Spleen (tissue), 7 donors: ENCODE measurements at regions not wholly inside any gene's neighbourhood (a gene's known extent, or its start where the extent isn't known, plus 50 kb on each side); places are given as distances from the start of the nearest gene placed in this dataset.

ENCODE experiments used
- POLR2A ChIP-seq, 3 donors: fragments of 450-650 bp; IDR thresholded peaks; one replicate each; pipeline ENCODE4 v1.5.1; 2017; ENCODE audit warnings: antibody characterized with exemption in 3 of 3, mild to moderate bottlenecking in 1 of 3
- POLR2AphosphoS5 ChIP-seq, 3 donors: sonication (generic); formaldehyde crosslinking; IDR thresholded peaks; one replicate each; pipeline ENCODE4 v1.5.1; 2017; ENCODE audit warnings: antibody characterized with exemption in 3 of 3
- TF ChIP-seq, protein P1 (sequence below), 11 experiments: fragments of 200-600 bp in 7 of 11; fragments of 450-650 bp in 4 of 11; sonication (generic) in 4 of 11; IDR thresholded peaks in 8 of 11; conservative IDR thresholded peaks in 3 of 11; 1 replicate in 7 of 11; 2 replicates in 4 of 11; pipeline versions ENCODE4 v1.4.0 to v1.8.0; 2016 to 2021; ENCODE audit warnings: antibody characterized with exemption in 11 of 11, inconsistent platforms in 4 of 11, mild to moderate bottlenecking in 1 of 11
- donor health status: DM: no; HTN: no; CAD: no; lungs with moderate emphysema.
- donor health status: DM: no; HTN: no; CAD: no.
- donor health status: DM: no; HTN: no; CAD: no.

- no peak for TF ChIP-seq POLR2A (IDR thresholded peaks at IDR 0.05)
- TF ChIP-seq, protein P1, sequence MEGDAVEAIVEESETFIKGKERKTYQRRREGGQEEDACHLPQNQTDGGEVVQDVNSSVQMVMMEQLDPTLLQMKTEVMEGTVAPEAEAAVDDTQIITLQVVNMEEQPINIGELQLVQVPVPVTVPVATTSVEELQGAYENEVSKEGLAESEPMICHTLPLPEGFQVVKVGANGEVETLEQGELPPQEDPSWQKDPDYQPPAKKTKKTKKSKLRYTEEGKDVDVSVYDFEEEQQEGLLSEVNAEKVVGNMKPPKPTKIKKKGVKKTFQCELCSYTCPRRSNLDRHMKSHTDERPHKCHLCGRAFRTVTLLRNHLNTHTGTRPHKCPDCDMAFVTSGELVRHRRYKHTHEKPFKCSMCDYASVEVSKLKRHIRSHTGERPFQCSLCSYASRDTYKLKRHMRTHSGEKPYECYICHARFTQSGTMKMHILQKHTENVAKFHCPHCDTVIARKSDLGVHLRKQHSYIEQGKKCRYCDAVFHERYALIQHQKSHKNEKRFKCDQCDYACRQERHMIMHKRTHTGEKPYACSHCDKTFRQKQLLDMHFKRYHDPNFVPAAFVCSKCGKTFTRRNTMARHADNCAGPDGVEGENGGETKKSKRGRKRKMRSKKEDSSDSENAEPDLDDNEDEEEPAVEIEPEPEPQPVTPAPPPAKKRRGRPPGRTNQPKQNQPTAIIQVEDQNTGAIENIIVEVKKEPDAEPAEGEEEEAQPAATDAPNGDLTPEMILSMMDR (IDR thresholded peaks at IDR 0.05 in 8 of 11, conservative IDR thresholded peaks at IDR 0.05 in 3 of 11): no peak
- no peak for TF ChIP-seq POLR2AphosphoS5 (IDR thresholded peaks at IDR 0.05)
Measured at GRCh38 chr2:191486584-191487320, 191.2 kb upstream of the NABP1 start.
